Stimulated activated CD4-positive, alpha-beta T cell treated with anti-CD3 and anti-CD28 coated beads, Interleukin-1b, Interleukin-23, amount 100 ng/mL, for 1 hour (primary cell): ENCODE measurements at regions not wholly inside any gene's neighbourhood (a gene's known extent, or its start where the extent isn't known, plus 50 kb on each side); places are given as distances from the start of the nearest gene placed in this dataset.

Experiments
- DNase-seq, 2 donors: peaks; one replicate each; pipeline ENCODE4 v3.0.0-alpha.2; 2020; ENCODE audit warnings: low read depth in 2 of 2

DNA sequence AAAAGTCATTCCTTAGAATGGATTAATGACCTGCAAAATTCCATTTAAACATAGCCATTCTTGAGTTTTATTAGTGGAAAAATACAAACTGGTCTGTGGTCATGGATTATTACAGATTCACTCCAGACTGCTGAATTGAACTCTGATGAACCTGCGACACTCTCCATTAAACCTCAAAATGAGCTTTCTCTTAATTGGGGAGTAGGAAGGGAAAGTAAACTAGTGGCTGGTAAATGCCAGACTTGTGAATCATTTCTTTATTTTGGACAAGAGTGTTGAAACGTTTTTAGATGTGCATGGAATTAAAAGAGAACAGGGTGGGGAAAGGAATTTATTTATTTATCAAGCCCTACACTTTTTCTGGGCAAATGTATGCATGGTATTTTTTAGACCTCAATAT, 321.2 kb upstream of the FANCL start:
- no peak for DNase-seq

DNA sequence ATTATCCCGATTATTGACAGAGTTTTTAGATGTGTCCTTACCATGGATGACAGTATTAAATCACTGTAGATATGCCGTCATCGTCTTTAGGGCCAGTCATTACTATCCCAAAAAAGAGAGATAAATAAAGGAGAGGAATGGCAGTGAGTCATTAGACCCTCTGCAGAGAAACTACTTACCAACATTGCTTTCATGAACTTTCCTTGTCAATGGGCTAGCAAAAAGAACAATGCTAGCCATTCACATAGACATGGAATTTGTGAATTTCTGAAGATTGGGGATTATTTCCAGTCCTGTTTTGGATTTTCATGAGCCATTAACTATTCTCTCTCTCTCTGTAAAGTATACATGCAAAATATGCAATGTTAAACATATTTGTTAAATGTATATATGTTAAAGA, 319.4 kb upstream of the FANCL start:
- no peak for DNase-seq

- no peak for DNase-seq
These were observed 317.8 kb upstream of the FANCL start for GRCh38 chr2:58558881-58559280.

DNA sequence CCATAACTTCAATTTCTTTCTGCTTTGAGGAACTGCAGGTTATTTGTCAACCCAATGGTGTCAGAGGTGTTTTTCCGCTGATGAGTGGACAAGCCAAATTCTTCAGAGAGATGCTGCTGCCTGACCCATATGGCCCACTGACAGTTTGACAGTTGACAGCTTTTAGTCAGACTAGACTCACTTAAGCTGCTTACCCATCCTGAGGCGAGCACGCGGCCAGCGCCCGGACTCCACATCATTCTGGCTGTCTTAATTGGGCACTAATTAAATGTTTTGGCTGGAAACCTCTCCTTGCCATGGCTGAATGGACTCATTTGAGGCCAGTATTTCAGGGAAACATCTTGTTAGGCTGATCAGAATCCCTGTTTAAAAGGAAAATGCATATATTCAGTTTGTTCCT, 316.1 kb upstream of the FANCL start:
- DNase-seq = no peak

DNA sequence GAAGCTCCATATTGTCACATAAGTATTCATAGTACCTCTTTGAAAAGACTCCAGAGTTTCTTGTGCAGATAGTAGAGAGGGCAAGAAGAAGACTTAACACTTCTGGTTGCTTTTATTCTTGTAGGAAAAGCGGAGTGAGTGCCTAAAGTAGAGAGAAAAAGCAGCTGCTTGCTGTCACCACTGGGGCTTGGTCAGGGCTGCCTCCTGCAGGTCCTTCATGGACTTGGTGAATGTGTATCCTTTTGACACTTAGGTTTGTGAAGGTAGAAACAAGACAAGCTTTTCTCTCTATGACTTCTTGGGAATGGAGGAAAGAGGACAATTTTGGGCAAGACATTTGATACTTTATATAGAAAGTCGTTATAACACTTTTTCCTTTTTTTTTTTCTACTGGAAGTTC, 312.8 kb upstream of the FANCL start:
- no peak for DNase-seq

DNA sequence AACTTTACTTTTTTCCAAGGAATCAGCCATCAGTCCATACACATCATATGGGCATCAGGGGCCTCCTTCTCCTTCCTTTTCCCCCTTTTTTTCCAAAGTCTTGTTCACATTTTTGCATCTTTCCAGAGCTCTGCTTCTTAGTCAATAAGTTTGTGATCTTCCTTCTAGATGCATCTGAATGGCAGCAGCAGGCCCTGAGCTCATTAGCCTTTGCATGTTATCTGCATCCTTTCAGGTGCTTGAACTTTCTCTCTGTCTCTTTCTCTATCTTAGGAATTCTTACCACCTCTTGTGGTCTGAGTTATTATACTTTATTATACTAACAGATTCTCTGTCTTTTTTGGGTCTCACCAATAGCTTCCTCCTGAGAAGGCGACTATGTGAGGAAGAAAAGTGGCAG, 312.4 kb upstream of the FANCL start:
- no peak for DNase-seq

DNA sequence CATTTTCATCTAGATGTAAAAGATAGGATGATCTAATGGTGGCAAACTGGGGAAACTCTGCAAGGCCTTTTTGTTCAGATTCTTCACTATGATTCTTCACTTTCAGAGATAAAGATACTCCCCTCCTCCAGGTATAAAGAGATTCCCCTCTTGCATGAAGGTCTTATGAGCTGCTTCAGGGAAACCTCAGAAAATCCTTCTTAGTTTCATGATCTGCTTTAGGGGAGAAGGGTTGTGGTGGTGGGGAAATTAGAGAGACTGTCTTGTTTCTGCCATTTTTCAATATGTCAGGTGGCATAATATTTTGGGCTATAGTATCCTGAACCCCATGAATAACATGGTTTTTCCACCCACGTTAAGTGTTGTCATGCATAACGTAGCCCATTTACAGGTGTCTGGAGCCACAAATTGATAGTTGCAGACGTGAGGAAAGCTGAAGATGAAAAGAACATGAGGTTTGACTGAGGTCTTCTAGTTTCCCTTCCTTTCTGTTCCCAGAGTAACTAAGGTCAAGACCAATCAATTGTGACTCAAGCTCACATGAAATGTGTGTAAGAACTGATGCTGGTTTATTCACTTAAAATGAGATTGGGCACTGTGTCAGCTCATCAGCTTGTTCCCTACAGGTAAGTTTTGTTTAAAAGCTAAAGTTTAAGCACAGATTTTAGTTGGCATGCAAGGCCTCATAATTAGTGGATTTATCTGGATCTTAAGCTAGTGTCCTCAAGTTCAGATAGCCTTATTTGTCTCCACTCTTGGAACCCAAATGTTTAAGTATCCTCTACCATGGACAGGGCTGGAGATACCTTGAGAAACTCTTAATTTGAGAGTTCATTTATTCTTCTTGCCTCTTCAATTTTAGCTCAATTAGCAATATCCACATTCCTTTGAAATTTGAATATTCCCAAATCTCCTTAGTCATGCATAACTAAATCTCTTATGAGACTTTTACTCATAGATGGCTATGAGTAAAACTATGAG, 304.5 kb upstream of the FANCL start:
- DNase-seq = no peak

DNA sequence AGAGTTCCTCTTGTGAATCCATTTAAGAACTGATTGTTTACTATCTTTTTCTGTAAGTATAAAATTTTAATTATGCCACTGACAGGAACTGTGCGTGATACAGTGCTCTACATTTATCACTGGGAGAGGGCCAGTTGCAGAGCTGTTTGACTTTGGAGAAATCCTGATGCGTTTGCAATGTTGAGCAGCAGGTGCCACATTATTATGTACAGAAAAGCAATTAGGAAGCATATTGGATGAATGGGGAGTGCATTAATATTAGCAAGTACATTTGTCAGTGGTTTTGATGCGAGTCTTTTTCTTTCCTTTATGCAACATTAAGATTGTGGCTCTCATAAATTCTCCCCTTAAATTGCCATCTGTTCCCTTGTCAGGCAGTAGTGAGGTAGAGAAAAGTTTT, 302.3 kb upstream of the FANCL start:
- no peak for DNase-seq

DNA sequence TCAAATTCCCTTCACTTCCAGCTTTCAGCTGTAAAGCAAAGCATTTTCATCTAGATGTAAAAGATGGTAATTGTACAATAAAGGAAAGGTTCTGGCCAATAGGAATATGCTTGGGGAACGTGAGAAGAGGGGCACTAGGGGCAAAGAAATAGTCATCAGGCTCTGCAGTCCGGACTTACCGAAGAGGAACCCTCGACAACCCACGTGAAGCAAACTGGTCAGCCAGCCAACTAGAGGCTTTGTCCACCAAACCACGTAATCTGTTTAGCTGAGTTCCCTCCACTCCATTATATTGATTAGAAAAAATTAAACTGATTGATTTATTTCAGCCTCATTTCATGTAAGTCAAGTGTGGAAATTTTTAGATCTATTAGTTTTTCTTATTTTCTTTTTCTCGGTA, 300.4 kb upstream of the FANCL start:
- DNase-seq = no peak

DNA sequence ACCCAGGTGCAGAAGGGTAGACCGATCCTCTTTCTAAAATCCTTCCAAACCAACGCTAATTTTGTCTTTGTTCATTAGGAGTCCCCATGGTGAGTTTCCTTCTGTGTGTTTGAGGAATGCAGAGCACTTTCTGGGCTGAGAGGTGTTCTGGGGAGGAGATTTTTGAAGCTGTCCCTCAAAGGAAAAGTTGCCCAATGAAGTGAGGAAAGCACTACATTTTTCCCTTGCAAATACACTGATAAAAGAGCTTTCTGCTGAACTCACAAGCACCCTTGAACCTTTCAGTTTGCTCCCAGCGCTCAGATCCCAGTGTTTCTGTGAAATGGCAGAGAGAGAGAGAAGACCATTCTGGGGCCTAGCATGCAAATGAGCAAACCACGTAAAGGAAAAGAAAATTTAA, 299.6 kb upstream of the FANCL start:
- DNase-seq = no peak

- no peak for DNase-seq
These were observed 298.8 kb upstream of the FANCL start for GRCh38 chr2:58539973-58540372.

- no peak for DNase-seq
These were observed 294.9 kb upstream of the FANCL start for GRCh38 chr2:58535990-58536389.

DNA sequence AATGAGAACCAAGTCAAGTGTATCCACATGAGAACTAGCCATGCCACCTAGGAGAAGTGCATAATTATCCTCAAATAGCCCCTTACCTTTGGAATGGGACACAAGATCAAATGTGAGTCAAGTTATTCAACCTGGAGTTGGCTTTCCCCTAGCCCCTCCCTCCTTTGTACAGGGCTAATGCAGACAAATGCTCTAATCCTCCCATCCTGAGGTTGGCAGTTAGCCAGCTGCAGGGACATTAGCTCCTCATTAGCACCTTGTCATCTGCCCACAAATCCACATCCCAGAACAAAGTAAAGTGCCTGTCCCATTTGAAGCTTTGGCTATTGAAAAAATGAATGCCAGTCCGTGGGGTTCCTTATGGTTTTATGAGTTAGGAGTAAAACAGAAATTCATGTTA, 294.1 kb upstream of the FANCL start:
- no peak for DNase-seq

- no peak for DNase-seq
These were observed 292.3 kb upstream of the FANCL start for GRCh38 chr2:58533376-58533775.

- DNase-seq = no peak
These were observed 291.5 kb upstream of the FANCL start for GRCh38 chr2:58532641-58533040.

GRCh38 chr2:58527647-58528046, 286.5 kb upstream of the FANCL start:
- no peak for DNase-seq

GRCh38 chr2:58521803-58522554, 280.9 kb upstream of the FANCL start:
- DNase-seq = no peak

GRCh38 chr2:58520903-58521302, 279.8 kb upstream of the FANCL start:
- no peak for DNase-seq

DNA sequence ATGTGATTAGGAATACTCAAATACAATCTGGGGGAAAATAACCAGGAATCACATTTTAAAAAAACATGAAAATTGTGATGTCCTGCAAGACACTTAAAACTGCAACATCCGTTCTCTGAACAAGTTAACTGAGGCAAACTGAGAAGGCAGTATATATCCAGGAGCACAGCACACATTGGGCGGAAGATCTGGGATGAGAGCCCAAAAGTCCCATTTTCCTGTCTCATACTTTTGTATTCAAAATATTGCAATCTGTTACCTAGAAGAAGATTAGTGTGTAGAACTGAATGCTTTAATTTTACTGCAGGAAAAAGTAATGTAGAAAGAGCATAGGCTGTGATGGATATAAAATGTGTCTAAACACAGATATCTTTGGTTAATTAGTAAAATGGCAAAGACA, 276.8 kb upstream of the FANCL start:
- DNase-seq = no peak

GRCh38 chr2:58516695-58517094, 275.6 kb upstream of the FANCL start:
- no peak for DNase-seq

GRCh38 chr2:58515827-58516573, 274.9 kb upstream of the FANCL start:
- DNase-seq = no peak

GRCh38 chr2:58514252-58514651, 273.1 kb upstream of the FANCL start:
- DNase-seq = no peak
